MCF 10A (cell line): ENCODE measurements at regions not wholly inside any gene's neighbourhood (a gene's known extent, or its start where the extent isn't known, plus 50 kb on each side); places are given as distances from the start of the nearest gene placed in this dataset.
"Not testable (repeated sequence)": the region's sequence is repeated elsewhere in the genome, so short reads cannot be mapped to it uniquely, and the experiment has no call there.

Experiments
- BruUV-seq: library from RNA; stranded (reverse); fragments of 400-500 nt; replicated peaks from 2 replicates; lab custom pipeline; 2021; lab: Mats Ljungman, UMichigan
- CTCF ChIA-PET: fragments of 300-600 bp; sonication (Branson Sonifier 250); formaldehyde crosslinking; extraction: SDS; loops from one replicate; lab custom pipeline; 2021; ENCODE audit warnings: antibody characterized with exemption, inconsistent platforms; lab: Yijun Ruan, JAX
- POLR2A ChIA-PET: fragments of 300-600, 350-650 bp; sonication (Branson Sonifier 250); formaldehyde crosslinking; extraction: SDS; loops from one replicate; lab custom pipeline; 2020; ENCODE audit warnings: antibody characterized with exemption, inconsistent platforms; lab: Yijun Ruan, JAX
- DNase-seq: peaks from one replicate; pipeline ENCODE4 v3.0.0-alpha.2; 2018; ENCODE audit not compliant: unreplicated experiment
- H3K27ac Mint-ChIP-seq: one replicate; pipeline ENCODE4 v1.8.0; 2022; ENCODE audit warnings: mild to moderate bottlenecking, low read depth, mixed read lengths; ENCODE audit not compliant: unreplicated experiment
- H3K27me3 Mint-ChIP-seq: one replicate; pipeline ENCODE4 v1.8.0; 2022; ENCODE audit warnings: mixed read lengths; ENCODE audit not compliant: insufficient read depth, unreplicated experiment
- H3K36me3 Mint-ChIP-seq: one replicate; pipeline ENCODE4 v1.8.0; 2022; ENCODE audit warnings: mild to moderate bottlenecking, moderate library complexity, mixed read lengths; ENCODE audit not compliant: insufficient read depth, unreplicated experiment
- H3K4me1 Mint-ChIP-seq: one replicate; pipeline ENCODE4 v1.8.0; 2022; ENCODE audit warnings: mixed read lengths; ENCODE audit not compliant: insufficient read depth, unreplicated experiment
- H3K4me3 Mint-ChIP-seq: one replicate; pipeline ENCODE4 v1.8.0; 2022; ENCODE audit warnings: mild to moderate bottlenecking, moderate library complexity, mixed read lengths; ENCODE audit not compliant: unreplicated experiment
- H3K9me3 Mint-ChIP-seq: one replicate; pipeline ENCODE4 v1.8.0; 2022; ENCODE audit warnings: mixed read lengths; ENCODE audit not compliant: unreplicated experiment
- CTCF ChIP-seq: fragments of 200-600 bp; IDR thresholded peaks from one replicate; pipeline ENCODE4 v1.8.0; 2022; ENCODE audit warnings: antibody characterized with exemption, mild to moderate bottlenecking; ENCODE audit not compliant: unreplicated experiment
- intact Hi-C: fragments of 100-400 bp; cut with micrococcal nuclease; formaldehyde crosslinking; loops from 2 replicates; pipeline ENCODE4 v1.14.1; 2022

- POLR2A ChIA-PET = interaction anchor here (0.7 kb wide), 1 partner anchor 656 kb away, joined by 3 read pairs; no protein-coding TSS in a partner anchor
- DNase-seq = no peak
- TF ChIP-seq CTCF = no peak
- H3K36me3 Mint-ChIP-seq = no peaks in the 10 kb centered on the region
- CTCF ChIA-PET = interaction anchor here (1.1 to 1.3 kb wide), 2 partner anchors 14 to 18 kb away, joined by 3 read pairs; no protein-coding TSS in a partner anchor
- BruUV-seq = no TSS peak
- no peak overlapping the region for H3K4me3 Mint-ChIP-seq
- no peak overlapping the region for H3K27ac Mint-ChIP-seq
- no peaks in the 10 kb centered on the region for H3K27me3 Mint-ChIP-seq
- no peaks in the 10 kb centered on the region for H3K9me3 Mint-ChIP-seq
- intact Hi-C loops = no loop called here
- H3K4me1 Mint-ChIP-seq = no peaks in the 10 kb centered on the region
Measured at GRCh38 chr2:82007071-82007664, 1702.6 kb upstream of the LRRTM1 start.

GRCh38 chr2:82005889-82006288 is 1701.3 kb upstream of the LRRTM1 start:
- H3K27ac Mint-ChIP-seq, POLR2A ChIA-PET, H3K9me3 Mint-ChIP-seq, H3K27me3 Mint-ChIP-seq, H3K36me3 Mint-ChIP-seq, intact Hi-C loops, H3K4me3 Mint-ChIP-seq, H3K4me1 Mint-ChIP-seq, BruUV-seq, DNase-seq: not testable (repeated sequence)
- CTCF ChIA-PET = interaction anchor here (0.6 to 0.9 kb wide), 2 partner anchors 11 to 682 kb away, joined by 4 to 5 read pairs; no protein-coding TSS in a partner anchor

GRCh38 chr2:82001614-82002013 is 1697.1 kb upstream of the LRRTM1 start:
- Mint-ChIP-seq H3K27ac (no peak overlapping the region), H3K4me1 (no peaks in the 10 kb centered on the region), H3K9me3 (no peaks in the 10 kb centered on the region), H3K36me3 (no peaks in the 10 kb centered on the region), H3K27me3 (no peaks in the 10 kb centered on the region), H3K4me3 (no peak overlapping the region)
- intact Hi-C loops = no loop called here
- no peak for TF ChIP-seq CTCF
- ChIA-PET CTCF (no interaction called here), POLR2A (interaction anchor here (0.6 kb wide), 1 partner anchor 8 kb away, joined by 3 read pairs; no protein-coding TSS in a partner anchor)
- no TSS peak for BruUV-seq
- DNase-seq = no peak

GRCh38 chr2:82000606-82001005 is 1696.1 kb upstream of the LRRTM1 start:
- Mint-ChIP-seq H3K4me3 (no peak overlapping the region), H3K27me3 (no peaks in the 10 kb centered on the region), H3K27ac (no peak overlapping the region), H3K9me3 (no peaks in the 10 kb centered on the region), H3K4me1 (no peaks in the 10 kb centered on the region), H3K36me3 (no peaks in the 10 kb centered on the region)
- no TSS peak for BruUV-seq
- no peak for TF ChIP-seq CTCF
- ChIA-PET CTCF (interaction anchor here (0.7 kb wide), 1 partner anchor 266 kb away, joined by 3 read pairs; no protein-coding TSS in a partner anchor), POLR2A (no interaction called here)
- no peak for DNase-seq
- intact Hi-C loops = no loop called here
